Esophagus muscularis mucosa (tissue), 4 donors: ENCODE measurements at regions not wholly inside any gene's neighbourhood (a gene's known extent, or its start where the extent isn't known, plus 50 kb on each side); places are given as distances from the start of the nearest gene placed in this dataset.
A peak's percentile ranks its signal among the peaks of the same experiment; 100 is the strongest.

Experiments
- DNase-seq: peaks from one replicate; pipeline ENCODE4 v3.0.0-alpha.2; 2017; ENCODE audit errors: extremely low spot score
- H3K27ac ChIP-seq, 4 donors: fragments of 200-600 bp; sonication (generic); replicated peaks in 1 of 4; 1 replicate in 3 of 4; 2 replicates in 1 of 4; pipeline ENCODE4 v1.5.1; 2016 to 2019; ENCODE audit warnings: mild to moderate bottlenecking in 1 of 4
- H3K27me3 ChIP-seq, 4 donors: fragments of 200-600 bp; sonication (generic); one replicate each; pipeline versions ENCODE4 v1.5.1 to v1.6.0; 2016 to 2019
- H3K36me3 ChIP-seq, 4 donors: fragments of 200-600 bp; sonication (generic); one replicate each; pipeline ENCODE4 v1.5.1; 2016 to 2019
- H3K4me1 ChIP-seq, 4 donors: fragments of 200-600 bp; sonication (generic); one replicate each; pipeline ENCODE4 v1.5.1; 2016 to 2019
- H3K4me3 ChIP-seq, 4 donors: fragments of 200-600 bp; sonication (generic); 1 replicate in 2 of 4; 2 replicates in 2 of 4; pipeline ENCODE4 v1.5.1; 2016 to 2019; ENCODE audit warnings: mild to moderate bottlenecking in 4 of 4, moderate library complexity in 1 of 4
- H3K9me3 ChIP-seq, 4 donors: fragments of 200-600 bp; sonication (generic); 1 replicate in 3 of 4; 2 replicates in 1 of 4; pipeline ENCODE4 v1.5.1; 2016 to 2019
- CTCF ChIP-seq, 3 experiments: fragments of 200-600 bp in 2 of 3; fragments of 450-650 bp in 1 of 3; sonication (generic) in 2 of 3; IDR thresholded peaks; one replicate each; pipeline ENCODE4 v1.5.1; 2017 to 2019; ENCODE audit warnings: antibody characterized with exemption in 3 of 3, mild to moderate bottlenecking in 2 of 3, moderate library complexity in 1 of 3
- EP300 ChIP-seq: sonication (generic); formaldehyde crosslinking; IDR thresholded peaks from one replicate; pipeline ENCODE4 v1.6.1; 2017; ENCODE audit warnings: antibody characterized with exemption
- POLR2A ChIP-seq: fragments of 450-650 bp; IDR thresholded peaks from one replicate; pipeline ENCODE4 v1.6.1; 2017; ENCODE audit warnings: antibody characterized with exemption, moderate library complexity, mild to moderate bottlenecking, low read depth
- POLR2AphosphoS5 ChIP-seq, 2 donors: sonication (generic); formaldehyde crosslinking; IDR thresholded peaks; one replicate each; pipeline ENCODE4 v1.6.1; 2017; ENCODE audit warnings: antibody characterized with exemption in 2 of 2
- WGBS: methylation state at CpG from one replicate; pipeline ENCODE4 v1.1.5; 2018; 5-methylcytosine and 5-hydroxymethylcytosine counted together
- intact Hi-C: fragments of 100-400 bp; cut with DNase I; formaldehyde crosslinking; loops from one replicate; pipeline ENCODE4 v1.15.1; 2023

- Histone ChIP-seq H3K27ac (no peak overlapping the region), H3K36me3 (no peaks in the 10 kb centered on the region), H3K9me3 (no peaks in the 10 kb centered on the region), H3K27me3 (no peaks in the 10 kb centered on the region), H3K4me1 (peaks cover 10 to 15% (median 14%) of the 10 kb centered on the region in 4 donors), H3K4me3 (no peak overlapping the region)
- TF ChIP-seq POLR2AphosphoS5 (IDR thresholded peaks at IDR 0.05) (no peak), CTCF (IDR thresholded peaks at IDR 0.05) (no peak), EP300 (no peak), POLR2A (no peak)
- DNase-seq, result no peak
- intact Hi-C loops, result no loop called here
- WGBS, result 76% methylated on average over 18 of the region's 18 CpGs
These were observed 59.7 kb upstream of the GRPEL1 start for GRCh38 chr4:7127576-7127975.

GRCh38 chr4:7126981-7127380 is 59.1 kb upstream of the GRPEL1 start:
- TF ChIP-seq CTCF (IDR thresholded peaks at IDR 0.05), result no peak
- TF ChIP-seq POLR2A, result no peak
- TF ChIP-seq EP300, result no peak
- no peak for TF ChIP-seq POLR2AphosphoS5 (IDR thresholded peaks at IDR 0.05)
- peaks cover 10 to 15% (median 14%) of the 10 kb centered on the region in 4 donors for H3K4me1 ChIP-seq
- no peaks in the 10 kb centered on the region for H3K27me3 ChIP-seq
- no peaks in the 10 kb centered on the region for H3K9me3 ChIP-seq
- intact Hi-C loops, result no loop called here
- no peak for DNase-seq
- 88% methylated on average over 8 of the region's 8 CpGs for WGBS
- no peak overlapping the region for H3K4me3 ChIP-seq
- no peaks in the 10 kb centered on the region for H3K36me3 ChIP-seq
- no peak overlapping the region for H3K27ac ChIP-seq

- no peaks in the 10 kb centered on the region for H3K27me3 ChIP-seq
- H3K27ac ChIP-seq, result peak overlapping the region; percentile 37 to 72 (median 54)
- H3K9me3 ChIP-seq, result no peaks in the 10 kb centered on the region
- H3K4me3 ChIP-seq, result no peak overlapping the region
- TF ChIP-seq CTCF (IDR thresholded peaks at IDR 0.05) (no peak), POLR2AphosphoS5 (IDR thresholded peaks at IDR 0.05) (peak; percentile 29 to 48)
- H3K4me1 ChIP-seq, result peaks cover 10 to 15% (median 14%) of the 10 kb centered on the region in 4 donors
- H3K36me3 ChIP-seq, result no peaks in the 10 kb centered on the region
- intact Hi-C loops, result no loop called here
- WGBS, result 67% methylated on average over 21 of the region's 22 CpGs
- DNase-seq, result peak; percentile 93
These were observed 57.0 kb upstream of the GRPEL1 start for GRCh38 chr4:7124689-7125442.

- no peaks in the 10 kb centered on the region for H3K27me3 ChIP-seq
- DNase-seq, result no peak
- intact Hi-C loops, result no loop called here
- H3K36me3 ChIP-seq, result no peaks in the 10 kb centered on the region
- TF ChIP-seq POLR2A (no peak), CTCF (IDR thresholded peaks at IDR 0.05) (no peak), POLR2AphosphoS5 (IDR thresholded peaks at IDR 0.05) (no peak), EP300 (no peak)
- no peaks in the 10 kb centered on the region for H3K9me3 ChIP-seq
- H3K4me1 ChIP-seq, result peaks cover 10 to 15% (median 14%) of the 10 kb centered on the region in 4 donors
- H3K27ac ChIP-seq, result no peak overlapping the region
- no peak overlapping the region for H3K4me3 ChIP-seq
- WGBS, result 82% methylated on average over 13 of the region's 24 CpGs
These were observed 54.2 kb upstream of the GRPEL1 start for GRCh38 chr4:7121866-7122653.
